HEK293T (cell line): ENCODE measurements at regions not wholly inside any gene's neighbourhood (a gene's known extent, or its start where the extent isn't known, plus 50 kb on each side); places are given as distances from the start of the nearest gene placed in this dataset.

Experiments used
- ARNT ChIP-seq: fragments of 450-650 bp; IDR thresholded peaks from 2 replicates; pipeline ENCODE4 v1.6.1; 2017; ENCODE audit warnings: mild to moderate bottlenecking
- BHLHE40 ChIP-seq: fragments of 450-650 bp; IDR thresholded peaks from 2 replicates; pipeline ENCODE4 v1.6.1; 2016; ENCODE audit warnings: mild to moderate bottlenecking, moderate library complexity, borderline replicate concordance
- ELF4 ChIP-seq: fragments of 450-650 bp; IDR thresholded peaks from 2 replicates; pipeline ENCODE4 v1.6.1; 2017; ENCODE audit warnings: antibody characterized with exemption
- FOXA1 ChIP-seq: fragments of 450-650 bp; IDR thresholded peaks from 2 replicates; pipeline ENCODE4 v1.6.1; 2016; ENCODE audit warnings: mild to moderate bottlenecking
- FOXK2 ChIP-seq: fragments of 450-650 bp; IDR thresholded peaks from 2 replicates; pipeline ENCODE4 v1.6.1; 2016; ENCODE audit warnings: mild to moderate bottlenecking
- FOXM1 ChIP-seq: fragments of 450-650 bp; IDR thresholded peaks from 2 replicates; pipeline ENCODE4 v1.6.1; 2017; ENCODE audit warnings: mild to moderate bottlenecking, borderline replicate concordance
- HDGF ChIP-seq: fragments of 450-650 bp; IDR thresholded peaks from 2 replicates; pipeline ENCODE4 v1.6.1; 2017; ENCODE audit warnings: antibody characterized with exemption, borderline replicate concordance
- NFRKB ChIP-seq: fragments of 450-650 bp; IDR thresholded peaks from 2 replicates; pipeline ENCODE4 v1.6.1; 2016; ENCODE audit warnings: mild to moderate bottlenecking, moderate library complexity
- PKNOX1 ChIP-seq: fragments of 450-650 bp; IDR thresholded peaks from 2 replicates; pipeline ENCODE4 v1.6.1; 2016
- SP1 ChIP-seq: fragments of 450-650 bp; IDR thresholded peaks from 2 replicates; pipeline ENCODE4 v1.6.1; 2017
- TARDBP ChIP-seq: fragments of 450-650 bp; IDR thresholded peaks from 2 replicates; pipeline ENCODE4 v1.6.1; 2016

- TF ChIP-seq ARNT: no peak
- TF ChIP-seq SP1: no peak
- TF ChIP-seq FOXM1: no peak
- TF ChIP-seq TARDBP: no peak
- TF ChIP-seq ELF4: no peak
- TF ChIP-seq BHLHE40: no peak
- no peak for TF ChIP-seq PKNOX1
- TF ChIP-seq FOXA1: no peak
- TF ChIP-seq NFRKB: no peak
- TF ChIP-seq FOXK2: no peak
- TF ChIP-seq HDGF: no peak
Measured at GRCh38 chr11:25612806-25613205, 719.1 kb upstream of the ANO3 start.
